KMS-11 (cell line): ENCODE measurements at regions not wholly inside any gene's neighbourhood (a gene's known extent, or its start where the extent isn't known, plus 50 kb on each side); places are given as distances from the start of the nearest gene placed in this dataset.

ENCODE experiments used
- H2AFZ ChIP-seq: fragments of 200-600 bp; sonication (generic); 2 replicates; pipeline ENCODE4 v1.6.1; 2016; ENCODE audit warnings: antibody characterized with exemption, mixed run types, low read depth
- H3K27ac ChIP-seq: fragments of 200-600 bp; sonication (generic); 2 replicates; pipeline ENCODE4 v1.6.1; 2016; ENCODE audit warnings: mild to moderate bottlenecking, mixed run types
- H3K27me3 ChIP-seq: fragments of 200-600 bp; sonication (generic); 2 replicates; pipeline ENCODE4 v1.6.1; 2017; ENCODE audit warnings: mild to moderate bottlenecking, low read depth, mixed run types, moderate library complexity; ENCODE audit not compliant: insufficient read depth
- H3K36me3 ChIP-seq: fragments of 200-600 bp; sonication (generic); 2 replicates; pipeline ENCODE4 v1.6.1; 2017; ENCODE audit warnings: mild to moderate bottlenecking, mixed run types; ENCODE audit not compliant: insufficient read depth
- H3K4me1 ChIP-seq: fragments of 200-600 bp; sonication (generic); 2 replicates; pipeline ENCODE4 v1.6.1; 2016; ENCODE audit warnings: mild to moderate bottlenecking, low read depth, mixed run types; ENCODE audit not compliant: poor library complexity, severe bottlenecking
- H3K4me2 ChIP-seq: fragments of 200-600 bp; sonication (generic); 2 replicates; pipeline ENCODE4 v1.7.0; 2016; ENCODE audit warnings: mild to moderate bottlenecking, mixed run types
- H3K4me3 ChIP-seq: fragments of 200-600 bp; sonication (generic); IDR thresholded peaks from 2 replicates; pipeline ENCODE4 v1.6.1; 2017; ENCODE audit warnings: low read depth, low read length, mixed read lengths; ENCODE audit not compliant: insufficient read depth
- H3K79me2 ChIP-seq: fragments of 200-600 bp; sonication (generic); 2 replicates; pipeline ENCODE4 v1.6.1; 2016; ENCODE audit warnings: low read depth, mixed run types; ENCODE audit not compliant: insufficient read depth
- H3K9ac ChIP-seq: fragments of 200-600 bp; sonication (generic); 2 replicates; pipeline ENCODE4 v1.6.1; 2016; ENCODE audit warnings: mild to moderate bottlenecking, mixed run types
- H4K20me1 ChIP-seq: fragments of 200-600 bp; sonication (generic); 2 replicates; pipeline ENCODE4 v1.6.1; 2016; ENCODE audit warnings: mild to moderate bottlenecking, mixed run types; ENCODE audit not compliant: insufficient read depth
- CTCF ChIP-seq: fragments of 200-600 bp; sonication (generic); conservative IDR thresholded peaks from 2 replicates; pipeline ENCODE4 v1.6.1; 2017; ENCODE audit warnings: low read depth, mild to moderate bottlenecking, antibody characterized with exemption, low read length, moderate library complexity, mixed read lengths

DNA sequence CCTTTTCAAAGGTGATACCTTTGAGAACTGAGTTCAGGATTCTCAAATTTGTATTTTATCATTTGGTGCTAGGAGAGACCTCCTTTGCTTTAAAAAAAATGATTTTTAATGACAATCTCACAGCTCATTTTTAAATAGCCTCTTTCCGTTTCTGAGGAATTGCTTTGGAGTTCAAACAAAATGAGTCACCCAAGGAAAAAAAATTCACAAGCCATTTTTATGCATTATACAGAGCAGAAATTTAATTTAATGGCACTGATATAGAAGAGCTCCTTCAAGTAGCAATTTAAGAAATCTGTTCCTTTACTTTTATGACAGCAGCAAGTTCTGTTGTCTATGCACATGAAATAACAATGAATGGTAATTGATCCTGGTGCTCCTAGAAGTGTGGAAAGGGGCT lies 337.9 kb upstream of the KCNMB2 start:
- no peak for TF ChIP-seq CTCF
- H3K79me2 ChIP-seq = no peaks in the 10 kb centered on the region
- H3K4me1 ChIP-seq = no peaks in the 10 kb centered on the region
- H3K36me3 ChIP-seq = no peaks in the 10 kb centered on the region
- H3K4me3 ChIP-seq = no peak overlapping the region
- H3K27ac ChIP-seq = no peak overlapping the region
- no peaks in the 10 kb centered on the region for H3K27me3 ChIP-seq
- no peak overlapping the region for H2AFZ ChIP-seq
- H3K4me2 ChIP-seq = no peak overlapping the region
- no peaks in the 10 kb centered on the region for H4K20me1 ChIP-seq
- no peak overlapping the region for H3K9ac ChIP-seq

DNA sequence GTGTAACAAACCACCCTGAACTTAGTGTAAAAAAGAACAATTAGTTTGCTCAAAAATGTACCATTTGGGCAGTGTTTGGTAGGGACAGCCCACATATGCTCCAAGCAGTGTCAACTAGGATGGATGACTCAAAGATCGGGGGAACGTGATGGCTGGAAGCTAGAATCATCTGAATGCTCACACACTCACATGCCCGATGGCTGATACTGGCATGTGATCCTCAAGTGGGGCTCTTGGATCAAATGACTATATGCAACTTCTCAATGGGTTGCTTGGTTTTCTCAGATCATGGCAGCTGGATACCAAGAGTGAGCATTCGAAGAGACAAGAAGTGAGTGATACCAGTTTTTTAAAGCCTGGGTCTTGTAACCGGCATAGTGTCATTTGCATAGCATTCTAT lies 335.9 kb upstream of the KCNMB2 start:
- Histone ChIP-seq H3K36me3 (no peaks in the 10 kb centered on the region), H3K4me3 (no peak overlapping the region), H3K4me1 (no peaks in the 10 kb centered on the region), H3K27ac (no peak overlapping the region), H3K79me2 (no peaks in the 10 kb centered on the region), H3K4me2 (no peak overlapping the region), H3K9ac (no peak overlapping the region), H2AFZ (no peak overlapping the region), H3K27me3 (no peaks in the 10 kb centered on the region), H4K20me1 (no peaks in the 10 kb centered on the region)
- no peak for TF ChIP-seq CTCF

DNA sequence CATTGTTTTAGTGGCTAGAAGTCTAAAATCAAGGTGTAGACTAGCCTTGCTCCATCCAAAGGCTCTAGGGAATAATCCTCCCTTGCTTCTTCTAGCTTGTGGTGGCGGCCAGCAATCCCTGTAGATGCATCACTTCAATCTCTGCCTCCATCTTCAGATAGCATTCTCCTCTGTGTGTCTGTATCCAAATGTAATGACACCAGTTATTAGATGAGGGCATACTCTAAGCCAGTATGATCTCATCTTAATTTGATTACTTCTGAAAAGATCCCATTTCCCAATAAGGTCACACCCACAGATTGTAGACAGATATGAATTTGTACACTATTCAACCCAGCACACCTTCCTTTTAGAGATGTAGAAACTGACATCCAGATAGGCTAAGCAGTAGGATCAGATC lies 334.5 kb upstream of the KCNMB2 start:
- Histone ChIP-seq H3K27me3 (no peaks in the 10 kb centered on the region), H3K36me3 (no peaks in the 10 kb centered on the region)
- TF ChIP-seq CTCF = no peak

GRCh38 chr3:178202194-178202593 lies 334.0 kb upstream of the KCNMB2 start:
- Histone ChIP-seq H3K4me2 (no peak overlapping the region), H4K20me1 (no peaks in the 10 kb centered on the region), H3K27ac (no peak overlapping the region), H3K79me2 (no peaks in the 10 kb centered on the region), H3K9ac (no peak overlapping the region), H2AFZ (no peak overlapping the region), H3K36me3 (no peaks in the 10 kb centered on the region), H3K27me3 (no peaks in the 10 kb centered on the region), H3K4me3 (no peak overlapping the region), H3K4me1 (no peaks in the 10 kb centered on the region)
- no peak for TF ChIP-seq CTCF

More for the DNA sequence above, 334.5 kb upstream of the KCNMB2 start:
- Histone ChIP-seq H3K4me2 (no peak overlapping the region), H3K9ac (no peak overlapping the region), H2AFZ (no peak overlapping the region), H3K4me3 (no peak overlapping the region), H4K20me1 (no peaks in the 10 kb centered on the region), H3K4me1 (no peaks in the 10 kb centered on the region), H3K79me2 (no peaks in the 10 kb centered on the region), H3K27ac (no peak overlapping the region)

DNA sequence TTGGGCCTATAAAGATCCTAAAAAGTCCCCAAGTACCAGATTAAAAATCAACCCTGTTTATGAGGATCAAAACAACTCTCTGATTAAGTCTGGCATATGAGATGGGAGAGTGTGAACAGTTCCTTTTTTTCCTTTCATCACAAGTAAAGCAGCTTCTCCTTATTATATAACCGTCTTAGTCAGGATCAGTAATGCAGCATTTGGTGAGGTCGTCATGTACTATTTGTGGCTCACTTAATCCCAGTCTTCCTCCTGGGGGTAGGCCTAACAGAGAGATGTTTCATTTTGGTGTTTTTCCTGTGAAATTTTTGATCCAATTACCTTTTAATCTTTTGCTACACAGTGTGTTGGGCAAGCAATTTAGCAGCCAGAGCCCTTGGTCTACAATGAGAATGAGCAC lies 333.1 kb upstream of the KCNMB2 start:
- no peaks in the 10 kb centered on the region for H3K36me3 ChIP-seq
- no peak for TF ChIP-seq CTCF
- H2AFZ ChIP-seq = no peak overlapping the region
- H3K4me1 ChIP-seq = no peaks in the 10 kb centered on the region
- H3K9ac ChIP-seq = no peak overlapping the region
- no peaks in the 10 kb centered on the region for H3K79me2 ChIP-seq
- H4K20me1 ChIP-seq = no peaks in the 10 kb centered on the region
- H3K27me3 ChIP-seq = no peaks in the 10 kb centered on the region
- H3K4me3 ChIP-seq = no peak overlapping the region
- no peak overlapping the region for H3K27ac ChIP-seq
- H3K4me2 ChIP-seq = no peak overlapping the region
